MM.1S (cell line): ENCODE measurements at regions not wholly inside any gene's neighbourhood (a gene's known extent, or its start where the extent isn't known, plus 50 kb on each side); places are given as distances from the start of the nearest gene placed in this dataset.

Source experiments
- DNase-seq: peaks from one replicate; pipeline ENCODE4 v3.0.0-alpha.2; 2015
- H2AFZ ChIP-seq: fragments of 300-600 bp; sonication (generic); 2 replicates; pipeline ENCODE4 v1.6.0; 2016; ENCODE audit warnings: antibody characterized with exemption, low read length
- H3F3A ChIP-seq: fragments of 300-600 bp; sonication (generic); 2 replicates; pipeline ENCODE4 v1.6.1; 2016; ENCODE audit warnings: mild to moderate bottlenecking, antibody characterized with exemption, low read length, moderate library complexity, mixed read lengths; ENCODE audit not compliant: insufficient read depth
- H3K27ac ChIP-seq: fragments of 300-600 bp; sonication (generic); 2 replicates; pipeline ENCODE4 v1.5.1; 2016; ENCODE audit warnings: mild to moderate bottlenecking, low read length
- H3K27me3 ChIP-seq: fragments of 300-600 bp; sonication (generic); replicated peaks from 2 replicates; pipeline ENCODE4 v1.6.0; 2016; ENCODE audit warnings: low read length; ENCODE audit not compliant: insufficient read depth
- H3K36me3 ChIP-seq: fragments of 300-600 bp; sonication (generic); replicated peaks from 2 replicates; pipeline ENCODE4 v1.6.1; 2016; ENCODE audit warnings: mild to moderate bottlenecking, low read length, mixed read lengths; ENCODE audit not compliant: insufficient read depth
- H3K4me1 ChIP-seq: fragments of 300-600 bp; sonication (generic); 2 replicates; pipeline ENCODE4 v1.6.1; 2016; ENCODE audit warnings: low read length, mixed read lengths
- H3K4me2 ChIP-seq: fragments of 300-600 bp; sonication (generic); 2 replicates; pipeline ENCODE4 v1.6.0; 2016; ENCODE audit warnings: low read depth, low read length
- H3K4me3 ChIP-seq: fragments of 300-600 bp; sonication (generic); 2 replicates; pipeline ENCODE4 v1.5.1; 2016; ENCODE audit warnings: low read length, mixed read lengths
- H3K79me2 ChIP-seq: fragments of 300-600 bp; sonication (generic); 2 replicates; pipeline ENCODE4 v1.6.1; 2016; ENCODE audit warnings: mixed run types, low read length, mixed read lengths
- H3K9ac ChIP-seq: fragments of 300-600 bp; sonication (generic); 2 replicates; pipeline ENCODE4 v1.6.1; 2016; ENCODE audit warnings: low read length, mixed read lengths
- H3K9me2 ChIP-seq: fragments of 300-600 bp; sonication (generic); replicated peaks from 2 replicates; pipeline ENCODE4 v1.6.1; 2016; ENCODE audit warnings: mild to moderate bottlenecking, low read length, mixed read lengths; ENCODE audit not compliant: insufficient read depth
- H3K9me3 ChIP-seq: fragments of 300-600 bp; sonication (generic); replicated peaks from 2 replicates; pipeline ENCODE4 v1.6.1; 2016; ENCODE audit warnings: mild to moderate bottlenecking, low read length, mixed read lengths; ENCODE audit not compliant: insufficient read depth
- H4K20me1 ChIP-seq: fragments of 300-600 bp; sonication (generic); 2 replicates; pipeline ENCODE4 v1.6.1; 2016; ENCODE audit warnings: mild to moderate bottlenecking, low read length, moderate library complexity, mixed read lengths; ENCODE audit not compliant: insufficient read depth
- CTCF ChIP-seq: fragments of 300-600 bp; sonication (generic); IDR thresholded peaks from 2 replicates; pipeline ENCODE4 v1.5.1; 2016; ENCODE audit warnings: antibody characterized with exemption, low read length, mixed read lengths
- EZH2 ChIP-seq: fragments of 300-600 bp; sonication (generic); optimal IDR thresholded peaks from 2 replicates; pipeline ENCODE3; 2017; ENCODE audit warnings: low read depth, mild to moderate bottlenecking, antibody characterized with exemption, low read length, mixed read lengths
- EZH2phosphoT487 ChIP-seq: fragments of 300-600 bp; sonication (generic); IDR thresholded peaks from 2 replicates; pipeline ENCODE4 v1.6.1; 2018; ENCODE audit warnings: antibody characterized with exemption, low read length

- no peaks in the 10 kb centered on the region for H3F3A ChIP-seq
- H3K9ac ChIP-seq, result no peak overlapping the region
- no peak overlapping the region for H2AFZ ChIP-seq
- no peaks in the 10 kb centered on the region for H3K36me3 ChIP-seq
- TF ChIP-seq CTCF, result no peak
- TF ChIP-seq EZH2, result no peak
- no peak for TF ChIP-seq EZH2phosphoT487
- no peaks in the 10 kb centered on the region for H3K27me3 ChIP-seq
- H4K20me1 ChIP-seq, result no peaks in the 10 kb centered on the region
- H3K4me3 ChIP-seq, result no peak overlapping the region
- no peaks in the 10 kb centered on the region for H3K4me1 ChIP-seq
- no peaks in the 10 kb centered on the region for H3K9me2 ChIP-seq
- no peak overlapping the region for H3K4me2 ChIP-seq
- H3K9me3 ChIP-seq, result no peaks in the 10 kb centered on the region
- no peak for DNase-seq
- H3K79me2 ChIP-seq, result no peaks in the 10 kb centered on the region
- H3K27ac ChIP-seq, result no peak overlapping the region
Measured at GRCh38 chr18:59041296-59041695, 98.4 kb upstream of the SEC11C start.

- Histone ChIP-seq H3K27ac (no peak overlapping the region), H3K9ac (no peak overlapping the region), H4K20me1 (no peaks in the 10 kb centered on the region), H3K27me3 (no peaks in the 10 kb centered on the region), H3F3A (no peaks in the 10 kb centered on the region), H3K4me1 (no peaks in the 10 kb centered on the region), H3K36me3 (no peaks in the 10 kb centered on the region), H3K9me2 (no peaks in the 10 kb centered on the region), H3K4me3 (no peak overlapping the region), H3K79me2 (no peaks in the 10 kb centered on the region), H3K9me3 (no peaks in the 10 kb centered on the region), H3K4me2 (no peak overlapping the region), H2AFZ (no peak overlapping the region)
- no peak for DNase-seq
- TF ChIP-seq EZH2phosphoT487 (no peak), EZH2 (no peak), CTCF (no peak)
Measured at GRCh38 chr18:59041819-59042815, 97.6 kb upstream of the SEC11C start.

GRCh38 chr18:59044855-59045254 lies 94.8 kb upstream of the SEC11C start:
- H3K27ac ChIP-seq, result no peak overlapping the region
- no peaks in the 10 kb centered on the region for H4K20me1 ChIP-seq

More at GRCh38 chr18:59044855-59045254, 94.8 kb upstream of the SEC11C start:
- no peaks in the 10 kb centered on the region for H3K27me3 ChIP-seq
- H3K79me2 ChIP-seq, result no peaks in the 10 kb centered on the region
- no peak overlapping the region for H2AFZ ChIP-seq
- H3K9ac ChIP-seq, result no peak overlapping the region
- no peaks in the 10 kb centered on the region for H3K36me3 ChIP-seq
- H3K9me2 ChIP-seq, result no peaks in the 10 kb centered on the region
- no peaks in the 10 kb centered on the region for H3K9me3 ChIP-seq
- TF ChIP-seq EZH2 (no peak), EZH2phosphoT487 (no peak), CTCF (no peak)
- no peaks in the 10 kb centered on the region for H3F3A ChIP-seq
- no peak overlapping the region for H3K4me3 ChIP-seq
- no peak overlapping the region for H3K4me2 ChIP-seq
- DNase-seq, result no peak
- H3K4me1 ChIP-seq, result no peaks in the 10 kb centered on the region
